D721Med (cell line): ENCODE measurements at regions not wholly inside any gene's neighbourhood (a gene's known extent, or its start where the extent isn't known, plus 50 kb on each side); places are given as distances from the start of the nearest gene placed in this dataset.

ENCODE experiments used
- DNase-seq: peaks from one replicate; pipeline ENCODE4 v3.0.0; 2011; ENCODE audit warnings: low spot score; ENCODE audit not compliant: insufficient read length
- FAIRE-seq: peaks from 2 replicates; lab custom pipeline; 2011; peaks lifted over from hg19 to GRCh38; lab: Jason Lieb, UNC
- TF ChIP-seq, protein P1 (sequence below): IDR thresholded peaks from 2 replicates; pipeline ENCODE4 v1.5.1; 2012; ENCODE audit warnings: mild to moderate bottlenecking, control low read depth; ENCODE audit not compliant: insufficient read depth; ENCODE audit errors: missing control alignments

DNA sequence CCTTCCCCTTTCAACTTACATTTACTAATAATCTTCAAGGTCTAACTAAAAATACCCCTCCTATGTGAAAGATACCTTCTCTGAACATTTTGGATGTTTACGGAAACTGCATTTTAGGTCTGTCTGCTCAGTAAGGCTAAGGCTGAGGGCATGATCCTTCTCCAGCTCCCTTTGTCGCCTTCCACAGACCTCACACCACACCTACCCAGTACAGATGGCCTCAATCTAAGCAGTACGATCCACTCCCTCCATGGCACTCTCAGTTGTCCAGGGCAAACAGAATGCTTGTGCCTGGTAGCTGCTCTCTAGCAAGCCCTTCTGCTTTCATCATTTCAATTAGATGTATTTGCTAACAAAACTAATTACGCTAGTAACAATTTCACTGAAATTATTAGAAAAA lies 178.3 kb downstream of the CNTN3 start:
- TF ChIP-seq, protein P1, sequence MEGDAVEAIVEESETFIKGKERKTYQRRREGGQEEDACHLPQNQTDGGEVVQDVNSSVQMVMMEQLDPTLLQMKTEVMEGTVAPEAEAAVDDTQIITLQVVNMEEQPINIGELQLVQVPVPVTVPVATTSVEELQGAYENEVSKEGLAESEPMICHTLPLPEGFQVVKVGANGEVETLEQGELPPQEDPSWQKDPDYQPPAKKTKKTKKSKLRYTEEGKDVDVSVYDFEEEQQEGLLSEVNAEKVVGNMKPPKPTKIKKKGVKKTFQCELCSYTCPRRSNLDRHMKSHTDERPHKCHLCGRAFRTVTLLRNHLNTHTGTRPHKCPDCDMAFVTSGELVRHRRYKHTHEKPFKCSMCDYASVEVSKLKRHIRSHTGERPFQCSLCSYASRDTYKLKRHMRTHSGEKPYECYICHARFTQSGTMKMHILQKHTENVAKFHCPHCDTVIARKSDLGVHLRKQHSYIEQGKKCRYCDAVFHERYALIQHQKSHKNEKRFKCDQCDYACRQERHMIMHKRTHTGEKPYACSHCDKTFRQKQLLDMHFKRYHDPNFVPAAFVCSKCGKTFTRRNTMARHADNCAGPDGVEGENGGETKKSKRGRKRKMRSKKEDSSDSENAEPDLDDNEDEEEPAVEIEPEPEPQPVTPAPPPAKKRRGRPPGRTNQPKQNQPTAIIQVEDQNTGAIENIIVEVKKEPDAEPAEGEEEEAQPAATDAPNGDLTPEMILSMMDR = no peak
- DNase-seq = no peak
- FAIRE-seq = no peak

DNA sequence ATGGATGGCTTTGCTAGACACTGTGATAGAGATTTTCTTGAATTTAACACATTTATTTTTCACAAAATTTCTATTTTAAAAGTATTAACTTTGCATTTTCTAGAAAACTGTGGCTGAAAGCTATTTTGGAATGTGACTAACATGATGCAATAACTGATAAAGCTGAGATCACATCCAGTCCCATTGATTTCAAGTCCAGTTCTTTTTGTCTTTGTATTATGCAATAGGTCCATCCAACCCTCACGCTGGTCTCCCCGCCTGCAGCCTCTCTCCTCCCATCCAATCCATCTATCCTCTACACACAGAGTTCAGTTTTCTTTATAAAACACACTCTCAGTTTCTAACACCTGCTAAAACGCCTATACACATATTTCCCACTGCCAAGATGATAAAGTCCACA lies 178.8 kb downstream of the CNTN3 start:
- no peak for DNase-seq
- no peak for FAIRE-seq
- TF ChIP-seq, protein P1 = no peak

GRCh38 chr3:74434406-74434805 lies 180.1 kb downstream of the CNTN3 start:
- FAIRE-seq (no peak), DNase-seq (no peak)
- TF ChIP-seq, protein P1 = no peak

- TF ChIP-seq, protein P1 = no peak
- FAIRE-seq (peak; percentile 29), DNase-seq (no peak)
Observed at GRCh38 chr3:74426571-74426970, 187.9 kb downstream of the CNTN3 start.

DNA sequence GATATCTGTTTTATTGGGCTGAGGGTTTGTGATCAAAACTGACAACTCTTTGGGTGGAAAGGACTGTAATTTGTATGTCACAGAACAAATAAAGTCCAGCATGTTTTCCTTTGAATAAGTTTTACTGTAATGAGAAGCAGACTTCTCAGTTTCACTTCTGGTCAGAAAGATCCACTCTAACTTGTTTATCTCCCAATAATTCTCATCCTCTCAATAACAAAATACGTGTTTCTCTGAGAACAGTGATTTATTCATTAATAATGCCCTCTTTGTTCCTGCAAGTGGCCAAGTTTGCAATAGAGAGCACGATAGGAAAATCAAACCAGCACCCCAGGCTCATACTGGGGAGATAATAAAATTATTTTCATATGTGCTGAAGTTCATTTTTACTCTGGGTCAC lies 190.6 kb downstream of the CNTN3 start:
- DNase-seq = no peak
- FAIRE-seq = no peak
- TF ChIP-seq, protein P1 = no peak

DNA sequence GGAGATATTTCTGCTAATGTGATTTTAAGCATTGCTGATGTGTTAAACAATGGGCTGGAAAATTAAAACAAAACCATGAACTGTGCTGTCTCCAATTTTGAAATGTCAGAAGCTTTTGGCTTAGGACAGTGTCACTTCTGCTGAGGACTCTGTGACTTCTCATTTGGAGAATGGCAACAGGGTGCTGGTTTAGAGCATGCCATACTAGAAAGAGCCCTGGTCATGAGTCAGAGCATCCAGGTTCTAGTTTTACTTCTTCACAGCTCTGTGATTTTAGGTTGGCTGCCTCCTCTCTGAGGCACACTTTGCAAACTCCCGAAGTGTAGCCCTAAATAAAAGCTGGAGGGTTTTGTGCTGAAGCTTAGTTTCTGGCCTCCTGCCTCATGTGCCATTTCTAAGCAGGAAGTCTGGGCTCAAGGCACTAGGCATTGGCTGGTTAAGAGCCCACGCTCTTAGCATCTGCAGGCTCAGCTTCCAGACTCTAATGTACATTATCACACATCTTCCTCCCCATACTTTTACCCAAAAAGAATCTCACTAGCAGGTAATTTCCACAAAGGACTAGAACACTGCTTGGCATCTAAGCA lies 193.8 kb downstream of the CNTN3 start:
- TF ChIP-seq, protein P1 = no peak
- no peak for DNase-seq
- FAIRE-seq = no peak

GRCh38 chr3:74415731-74416130 lies 198.7 kb downstream of the CNTN3 start:
- FAIRE-seq = no peak
- DNase-seq = no peak
- TF ChIP-seq, protein P1 = no peak
